Left renal cortex interstitium (tissue), 4 donors: ENCODE measurements at regions not wholly inside any gene's neighbourhood (a gene's known extent, or its start where the extent isn't known, plus 50 kb on each side); places are given as distances from the start of the nearest gene placed in this dataset.
A peak's percentile ranks its signal among the peaks of the same experiment; 100 is the strongest.
"Not testable (repeated sequence)": the region's sequence is repeated elsewhere in the genome, so short reads cannot be mapped to it uniquely, and the experiment has no call there.

ENCODE experiments used
- DNase-seq, 4 donors: peaks; one replicate each; pipeline ENCODE4 v3.0.0-alpha.2; 2013; ENCODE audit warnings: low read depth in 4 of 4, low spot score in 2 of 4, missing footprints in 1 of 4

- no peak for DNase-seq
Measured at GRCh38 chr11:129625930-129626329, 189.7 kb upstream of the TMEM45B start.

DNA sequence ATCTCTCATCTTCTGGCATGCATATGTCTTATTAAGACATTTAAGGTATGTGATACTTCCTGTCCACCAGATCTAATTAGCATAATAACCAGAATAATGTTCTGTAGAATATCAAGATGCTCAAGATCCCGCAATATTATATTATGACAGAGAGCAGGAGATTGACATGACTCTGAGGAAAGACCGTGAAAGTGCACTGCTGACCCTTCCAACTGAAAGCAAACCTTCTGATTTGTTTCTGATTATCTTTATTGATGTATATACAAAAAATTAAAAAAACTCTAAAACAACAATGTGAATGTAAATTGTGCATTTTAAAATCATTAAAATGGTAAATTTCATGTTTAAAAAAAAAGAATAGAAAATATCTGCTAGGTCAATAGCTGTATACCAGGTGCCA lies 184.4 kb upstream of the TMEM45B start:
- DNase-seq: no peak

GRCh38 chr11:129636926-129637325 lies 178.7 kb upstream of the TMEM45B start:
- DNase-seq: no peak

DNA sequence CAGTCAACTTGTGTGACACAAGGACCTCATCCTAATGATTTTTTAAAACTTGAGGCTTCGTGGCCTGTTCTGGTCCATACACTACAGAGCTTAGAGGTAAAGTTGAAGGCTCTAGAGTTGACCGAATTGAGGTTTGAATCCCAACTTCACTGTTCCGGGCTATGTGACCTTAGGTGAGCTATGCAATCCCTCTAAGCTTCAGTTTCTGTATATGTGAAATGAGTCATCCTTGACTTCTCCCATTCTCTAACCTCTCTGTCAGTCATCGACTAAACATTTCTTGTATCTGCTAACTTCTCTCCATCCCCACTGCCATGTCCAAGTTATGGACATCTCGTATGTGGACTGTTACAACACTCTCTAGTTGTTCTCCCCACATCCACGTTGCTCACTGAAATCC lies 178.2 kb upstream of the TMEM45B start:
- no peak for DNase-seq

GRCh38 chr11:129637983-129638776 lies 177.5 kb upstream of the TMEM45B start:
- no peak for DNase-seq

DNA sequence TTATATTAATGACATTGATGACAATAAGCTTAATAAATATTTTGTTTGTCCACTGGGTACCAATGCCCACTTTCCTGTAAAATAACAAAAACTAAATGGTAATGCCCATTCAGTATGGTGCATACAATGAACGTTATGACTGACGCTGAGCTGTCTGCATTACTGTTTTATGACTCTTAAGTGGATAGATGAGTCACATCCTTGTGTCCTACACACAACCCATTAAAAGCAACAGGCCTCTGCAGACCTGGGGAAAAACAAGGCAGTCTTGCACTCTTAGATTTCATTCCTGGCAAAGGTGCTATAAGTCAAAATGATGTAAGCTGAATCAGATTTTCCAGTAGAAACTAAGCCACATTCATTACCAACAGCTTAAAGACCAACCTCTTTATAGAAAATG lies 176.3 kb upstream of the TMEM45B start:
- DNase-seq: no peak

- DNase-seq: no peak
Measured at GRCh38 chr11:129640671-129641070, 175.0 kb upstream of the TMEM45B start.

DNA sequence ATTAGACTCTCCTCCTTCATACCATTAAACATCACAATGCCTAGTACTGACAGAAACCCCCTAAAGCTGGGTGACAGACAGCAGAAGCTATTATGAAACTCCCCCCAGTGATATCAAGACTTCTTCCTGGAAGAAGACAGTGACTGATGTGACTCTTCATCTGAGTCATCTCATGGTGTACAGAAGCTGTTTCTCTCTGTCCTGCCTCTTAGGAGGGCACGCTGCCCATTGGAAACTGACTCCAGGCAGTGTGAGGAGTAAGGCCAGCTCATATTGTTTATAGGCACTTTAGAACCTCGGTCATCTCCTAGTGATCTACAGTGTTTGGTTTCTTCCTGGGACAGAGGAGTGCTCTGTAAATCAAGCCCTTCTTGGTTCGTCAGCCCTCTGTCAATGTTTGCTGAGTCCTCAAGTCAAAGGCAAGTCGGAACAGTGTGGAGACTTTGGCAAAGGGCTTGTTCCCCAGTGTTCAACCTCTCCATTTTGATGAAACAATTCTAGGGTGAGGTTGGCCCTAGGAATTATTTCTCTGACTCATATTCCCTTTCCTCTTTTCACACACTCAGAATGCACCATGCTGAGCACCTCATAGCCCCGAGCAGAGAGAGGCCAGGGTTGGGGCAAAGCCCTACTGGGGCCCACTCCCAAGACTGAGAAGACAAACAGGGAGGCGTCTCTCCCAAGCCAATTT lies 172.5 kb upstream of the TMEM45B start:
- no peak for DNase-seq

DNA sequence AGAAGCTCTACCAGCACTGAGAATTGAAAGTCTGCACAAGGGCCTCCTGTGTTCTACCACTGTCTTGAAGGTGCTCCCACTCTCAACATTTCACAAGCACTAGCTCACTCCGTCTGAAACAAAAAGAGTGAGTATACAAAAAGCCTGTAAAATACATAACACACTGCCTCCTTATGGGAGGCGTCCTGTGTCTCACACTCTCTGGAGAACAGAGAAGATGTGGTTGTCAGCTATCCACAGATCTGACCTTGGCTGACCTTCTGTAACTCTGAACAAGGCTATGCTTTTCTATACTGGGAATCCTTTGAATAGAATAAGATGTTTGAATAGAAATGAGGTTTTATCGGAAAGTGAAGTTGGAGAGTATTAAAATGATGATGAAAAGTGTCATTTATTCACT lies 171.3 kb upstream of the TMEM45B start:
- no peak for DNase-seq

DNA sequence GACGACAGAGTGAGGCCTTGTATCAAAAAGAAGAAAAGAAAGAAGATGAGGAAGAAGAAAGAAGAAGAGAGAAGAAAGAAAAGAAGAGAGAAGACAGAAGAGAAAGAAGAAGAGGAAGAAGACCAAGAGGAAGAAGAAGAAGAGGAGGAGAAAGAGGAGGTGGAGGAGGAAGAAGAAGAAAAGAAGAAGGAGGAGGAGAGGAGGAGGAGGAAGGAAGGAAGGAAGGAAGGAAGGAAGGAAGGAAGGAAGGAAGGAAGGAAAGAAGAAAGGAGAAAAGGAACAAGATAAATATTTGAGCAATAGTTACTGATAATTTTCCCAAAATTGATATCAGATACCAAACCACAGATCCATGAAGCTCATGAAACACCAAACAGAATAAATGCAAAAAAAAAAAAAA lies 169.7 kb upstream of the TMEM45B start:
- DNase-seq: no peak

DNA sequence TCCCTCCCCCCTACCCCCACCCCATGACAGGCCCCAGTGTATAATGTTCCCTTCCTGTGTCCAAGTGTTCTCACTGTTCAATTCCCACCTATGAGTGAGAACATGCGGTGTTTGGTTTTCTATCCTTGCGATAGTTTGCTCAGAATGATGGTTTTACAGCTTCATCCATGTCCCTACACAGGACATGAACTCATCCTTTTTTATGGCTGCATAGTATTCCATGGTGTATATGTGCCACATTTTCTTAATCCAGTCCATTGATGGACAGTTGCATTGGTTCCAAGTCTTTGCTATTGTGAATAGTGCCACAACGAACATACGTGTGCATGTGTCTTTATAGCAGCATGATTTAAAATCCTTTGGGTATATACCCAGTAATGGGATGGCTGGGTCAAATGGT lies 165.6 kb upstream of the TMEM45B start:
- DNase-seq: not testable (repeated sequence)

DNA sequence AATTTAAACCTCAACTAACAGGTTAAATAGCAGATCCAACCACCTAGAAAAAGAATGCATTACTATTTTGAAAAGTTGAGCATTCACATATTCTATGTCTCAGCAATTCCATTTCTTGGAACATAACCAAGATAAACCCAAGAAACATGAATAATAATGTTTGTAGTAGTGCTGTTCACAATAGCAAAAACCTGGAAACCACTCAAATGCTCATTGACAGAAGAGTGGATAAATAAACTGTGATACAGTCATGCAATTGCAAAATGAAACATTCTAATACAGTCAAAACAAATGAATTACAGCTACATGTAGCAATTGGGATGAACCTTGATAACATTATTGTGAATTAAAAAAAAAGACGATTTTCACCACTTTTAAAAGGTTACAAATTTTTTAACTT lies 162.8 kb upstream of the TMEM45B start:
- DNase-seq: no peak

GRCh38 chr11:129655247-129655832 lies 160.3 kb upstream of the TMEM45B start:
- DNase-seq: no peak

- DNase-seq: no peak
Measured at GRCh38 chr11:129657866-129658525, 157.7 kb upstream of the TMEM45B start.

DNA sequence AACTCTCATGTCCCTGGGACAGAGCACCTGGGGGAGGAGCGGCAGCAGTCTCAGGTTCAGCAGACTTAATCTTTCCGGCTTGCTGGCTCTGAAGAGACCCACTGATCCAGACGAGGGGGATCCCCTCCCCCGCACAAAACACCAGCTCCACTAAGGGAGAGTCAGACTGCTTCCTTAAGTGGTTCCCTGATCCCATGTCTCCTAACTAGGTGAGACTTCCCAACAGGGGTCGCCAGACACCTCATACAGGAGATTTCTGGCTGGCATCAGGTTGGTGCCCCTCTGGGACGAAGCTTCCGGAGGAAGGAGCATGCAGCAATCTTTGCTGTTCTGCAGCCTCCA lies 157.2 kb upstream of the TMEM45B start:
- peak in 1 of 4 donors; percentile 33 for DNase-seq

- no peak for DNase-seq
Measured at GRCh38 chr11:129680907-129681306, 134.7 kb upstream of the TMEM45B start.

GRCh38 chr11:129681344-129682114 lies 134.1 kb upstream of the TMEM45B start:
- no peak for DNase-seq

DNA sequence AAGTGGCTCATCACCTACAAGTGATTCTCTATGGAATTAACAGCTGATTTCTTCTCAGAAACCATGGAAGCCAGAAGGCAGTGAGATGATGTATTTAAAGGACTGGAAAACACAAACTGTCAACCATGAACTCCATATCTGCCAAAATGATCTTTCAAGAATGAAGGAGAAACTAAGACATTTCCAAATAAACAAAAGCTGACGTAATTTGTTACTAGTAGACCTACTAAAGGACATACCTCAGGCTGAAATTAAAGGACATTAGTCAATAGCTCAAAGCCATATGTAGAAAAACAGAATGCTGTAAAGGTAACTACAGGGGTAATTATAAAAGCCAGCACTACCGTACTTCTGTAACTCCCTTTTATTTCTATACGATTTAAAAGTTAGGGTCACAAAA lies 129.4 kb upstream of the TMEM45B start:
- no peak for DNase-seq

- DNase-seq: no peak
Measured at GRCh38 chr11:129691142-129691541, 124.5 kb upstream of the TMEM45B start.

GRCh38 chr11:129694538-129694937 lies 121.1 kb upstream of the TMEM45B start:
- DNase-seq: no peak

- no peak for DNase-seq
Measured at GRCh38 chr11:129694966-129695365, 120.7 kb upstream of the TMEM45B start.
